NB4 (cell line): ENCODE measurements at regions not wholly inside any gene's neighbourhood (a gene's known extent, or its start where the extent isn't known, plus 50 kb on each side); places are given as distances from the start of the nearest gene placed in this dataset.
"Not testable (repeated sequence)": the region's sequence is repeated elsewhere in the genome, so short reads cannot be mapped to it uniquely, and the experiment has no call there.

Experiments used
- DNase-seq: peaks from one replicate; pipeline ENCODE4 v3.0.0; 2010; ENCODE audit warnings: low read depth
- H3K4me3 ChIP-seq: one replicate; pipeline ENCODE4 v1.5.1; 2011; ENCODE audit warnings: mild to moderate bottlenecking, low read depth, low read length, moderate library complexity
- CTCF ChIP-seq: IDR thresholded peaks from one replicate; pipeline ENCODE4 v1.5.1; 2012; ENCODE audit warnings: low read depth, low read length
- MAX ChIP-seq: IDR thresholded peaks from 2 replicates; pipeline ENCODE4 v1.6.1; 2011; ENCODE audit warnings: low read depth, low read length
- MYC ChIP-seq: IDR thresholded peaks from 2 replicates; pipeline ENCODE4 v1.6.1; 2011; ENCODE audit warnings: low read depth, low read length
- POLR2A ChIP-seq: IDR thresholded peaks from 2 replicates; pipeline ENCODE4 v1.6.1; 2011; ENCODE audit warnings: mild to moderate bottlenecking; ENCODE audit not compliant: insufficient read length; ENCODE audit errors: extremely low read depth

- no peak for TF ChIP-seq POLR2A
- no peak for TF ChIP-seq CTCF
- no peak for TF ChIP-seq MYC
- no peak for TF ChIP-seq MAX
- no peak overlapping the region for H3K4me3 ChIP-seq
- no peak for DNase-seq
Measured at GRCh38 chr6:94785514-94785913, 791.8 kb upstream of the MANEA start.

GRCh38 chr6:94785081-94785480, 792.3 kb upstream of the MANEA start:
- DNase-seq = not testable (repeated sequence)

GRCh38 chr6:94769197-94769596, 808.1 kb upstream of the MANEA start:
- TF ChIP-seq MYC = no peak
- TF ChIP-seq CTCF = no peak
- no peak for TF ChIP-seq MAX
- TF ChIP-seq POLR2A = no peak
- H3K4me3 ChIP-seq = no peak overlapping the region
- DNase-seq = no peak

More at GRCh38 chr6:94785081-94785480, 792.3 kb upstream of the MANEA start:
- not testable (repeated sequence) for H3K4me3 ChIP-seq

GRCh38 chr6:94751641-94752329, 825.5 kb upstream of the MANEA start:
- peak; percentile 68 for DNase-seq

GRCh38 chr6:94736236-94736635, 841.1 kb upstream of the MANEA start:
- no peak overlapping the region for H3K4me3 ChIP-seq
- no peak for TF ChIP-seq POLR2A
- TF ChIP-seq MYC = no peak
- TF ChIP-seq CTCF = no peak
- no peak for TF ChIP-seq MAX
- no peak for DNase-seq

More at GRCh38 chr6:94751641-94752329, 825.5 kb upstream of the MANEA start:
- TF ChIP-seq POLR2A (no peak), MAX (peak; percentile 90), MYC (peak; percentile 73)
- no peak overlapping the region for H3K4me3 ChIP-seq

GRCh38 chr6:94735270-94735669, 842.1 kb upstream of the MANEA start:
- no peak overlapping the region for H3K4me3 ChIP-seq
- TF ChIP-seq POLR2A = no peak
- no peak for TF ChIP-seq MYC
- TF ChIP-seq CTCF = no peak
- no peak for TF ChIP-seq MAX
- DNase-seq = no peak

- TF ChIP-seq CTCF (no peak), MYC (no peak), MAX (no peak), POLR2A (no peak)
- H3K4me3 ChIP-seq = no peak overlapping the region
- DNase-seq = no peak
Measured at GRCh38 chr6:94734751-94735150, 842.6 kb upstream of the MANEA start.
